OCI-LY7 (cell line): ENCODE measurements at regions not wholly inside any gene's neighbourhood (a gene's known extent, or its start where the extent isn't known, plus 50 kb on each side); places are given as distances from the start of the nearest gene placed in this dataset.

Experiments
- EZH2phosphoT487 ChIP-seq: fragments of 200-600 bp; sonication (generic); IDR thresholded peaks from 2 replicates; pipeline ENCODE4 v1.6.1; 2018; ENCODE audit warnings: low read depth, borderline replicate concordance, mild to moderate bottlenecking, mixed run types, antibody characterized with exemption, low read length, moderate library complexity, mixed read lengths
- TF ChIP-seq, protein P1 (sequence below): fragments of 200-600 bp; sonication (generic); conservative IDR thresholded peaks from 2 replicates; pipeline ENCODE4 v1.5.1; 2014; ENCODE audit warnings: mild to moderate bottlenecking, antibody characterized with exemption, low read length, moderate library complexity, mixed read lengths

- TF ChIP-seq, protein P1, sequence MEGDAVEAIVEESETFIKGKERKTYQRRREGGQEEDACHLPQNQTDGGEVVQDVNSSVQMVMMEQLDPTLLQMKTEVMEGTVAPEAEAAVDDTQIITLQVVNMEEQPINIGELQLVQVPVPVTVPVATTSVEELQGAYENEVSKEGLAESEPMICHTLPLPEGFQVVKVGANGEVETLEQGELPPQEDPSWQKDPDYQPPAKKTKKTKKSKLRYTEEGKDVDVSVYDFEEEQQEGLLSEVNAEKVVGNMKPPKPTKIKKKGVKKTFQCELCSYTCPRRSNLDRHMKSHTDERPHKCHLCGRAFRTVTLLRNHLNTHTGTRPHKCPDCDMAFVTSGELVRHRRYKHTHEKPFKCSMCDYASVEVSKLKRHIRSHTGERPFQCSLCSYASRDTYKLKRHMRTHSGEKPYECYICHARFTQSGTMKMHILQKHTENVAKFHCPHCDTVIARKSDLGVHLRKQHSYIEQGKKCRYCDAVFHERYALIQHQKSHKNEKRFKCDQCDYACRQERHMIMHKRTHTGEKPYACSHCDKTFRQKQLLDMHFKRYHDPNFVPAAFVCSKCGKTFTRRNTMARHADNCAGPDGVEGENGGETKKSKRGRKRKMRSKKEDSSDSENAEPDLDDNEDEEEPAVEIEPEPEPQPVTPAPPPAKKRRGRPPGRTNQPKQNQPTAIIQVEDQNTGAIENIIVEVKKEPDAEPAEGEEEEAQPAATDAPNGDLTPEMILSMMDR = no peak
- no peak for TF ChIP-seq EZH2phosphoT487
These were observed 185.0 kb upstream of the BMP2 start for GRCh38 chr20:6582449-6582848.
